Osteoblast (primary cell): ENCODE measurements at regions not wholly inside any gene's neighbourhood (a gene's known extent, or its start where the extent isn't known, plus 50 kb on each side); places are given as distances from the start of the nearest gene placed in this dataset.

Source experiments
- DNase-seq: peaks from one replicate; pipeline ENCODE4 v3.0.0; 2011; ENCODE audit warnings: low spot score, mixed read lengths; ENCODE audit not compliant: insufficient read length; ENCODE audit errors: missing footprints
- H2AFZ ChIP-seq: 2 replicates; pipeline ENCODE4 v1.6.0; 2011; ENCODE audit warnings: mild to moderate bottlenecking, low read length
- H3K27ac ChIP-seq: 2 replicates; pipeline ENCODE4 v1.5.1; 2011; ENCODE audit warnings: mild to moderate bottlenecking, low read depth, low read length, moderate library complexity
- H3K27me3 ChIP-seq: 2 replicates; pipeline ENCODE4 v1.6.0; 2012; ENCODE audit warnings: mild to moderate bottlenecking, control low read depth, inconsistent platforms, low read length, moderate library complexity; ENCODE audit not compliant: insufficient read depth
- H3K36me3 ChIP-seq: 2 replicates; pipeline ENCODE4 v1.5.1; 2011; ENCODE audit warnings: mild to moderate bottlenecking, low read length, control low read depth, moderate library complexity; ENCODE audit not compliant: insufficient read depth
- H3K4me1 ChIP-seq: 2 replicates; pipeline ENCODE4 v1.5.1; 2011; ENCODE audit warnings: mild to moderate bottlenecking, low read length, control low read depth, moderate library complexity; ENCODE audit not compliant: insufficient read depth
- H3K4me2 ChIP-seq: 2 replicates; pipeline ENCODE4 v1.6.0; 2011; ENCODE audit warnings: mild to moderate bottlenecking, low read length; ENCODE audit not compliant: insufficient read depth
- H3K4me3 ChIP-seq: fragments of 200-600 bp; sonication (generic); 3 replicates; pipeline ENCODE4 v1.5.1; 2012; ENCODE audit warnings: mild to moderate bottlenecking, low read length, inconsistent platforms; ENCODE audit not compliant: insufficient read depth
- H3K79me2 ChIP-seq: 2 replicates; pipeline ENCODE4 v1.6.0; 2012; ENCODE audit warnings: mild to moderate bottlenecking, low read length, control low read depth, inconsistent platforms; ENCODE audit not compliant: insufficient read depth
- H3K9me3 ChIP-seq: 2 replicates; pipeline ENCODE4 v1.5.1; 2011; ENCODE audit warnings: low read depth, low read length, control low read depth
- H4K20me1 ChIP-seq: 2 replicates; pipeline ENCODE4 v1.6.0; 2012; ENCODE audit warnings: mild to moderate bottlenecking, low read length, control low read depth; ENCODE audit not compliant: insufficient read depth
- TF ChIP-seq, protein P1 (sequence below): IDR thresholded peaks from 2 replicates; pipeline ENCODE4 v1.5.1; 2011; ENCODE audit warnings: mild to moderate bottlenecking, low read depth, low read length, moderate library complexity; ENCODE audit errors: extremely low read depth

DNA sequence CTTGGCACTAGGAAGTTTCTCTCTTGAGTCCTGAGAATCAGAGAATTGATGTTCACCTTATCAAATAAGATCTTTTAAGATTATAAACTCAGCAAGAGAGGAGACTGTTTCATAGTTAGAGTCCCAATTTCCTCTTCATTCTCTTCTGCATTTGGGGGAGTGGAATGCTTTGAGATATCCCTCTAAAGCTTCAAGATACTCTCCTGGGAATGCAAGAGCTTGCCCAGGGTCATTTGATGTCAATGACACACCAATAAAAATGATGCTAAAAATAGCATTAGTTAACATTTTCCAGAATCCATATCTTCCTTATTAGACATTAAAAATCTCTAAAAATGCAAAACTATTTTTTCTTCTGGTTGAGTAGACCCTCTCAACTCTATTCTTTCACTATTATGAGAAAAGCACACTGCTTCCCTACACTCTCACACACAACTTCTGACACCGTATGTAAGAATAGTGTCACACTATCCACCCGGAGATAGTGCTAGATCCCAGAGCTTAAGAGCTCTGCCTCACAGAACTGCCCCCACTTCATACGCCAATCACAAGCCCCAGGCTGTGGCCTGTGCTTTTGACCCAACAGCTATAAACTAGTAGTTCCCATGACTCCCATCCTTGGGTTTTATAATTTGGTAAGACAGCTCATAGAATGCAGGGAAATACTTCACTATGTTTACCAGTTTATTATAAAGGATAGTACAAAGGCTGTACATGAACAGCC is 399.9 kb upstream of the RUNX1 start:
- Histone ChIP-seq H2AFZ (no peak overlapping the region), H3K27ac (no peak overlapping the region), H3K4me1 (no peaks in the 10 kb centered on the region), H3K27me3 (no peaks in the 10 kb centered on the region), H3K9me3 (no peaks in the 10 kb centered on the region), H3K4me3 (no peak overlapping the region), H3K79me2 (no peaks in the 10 kb centered on the region), H3K36me3 (no peaks in the 10 kb centered on the region), H4K20me1 (no peaks in the 10 kb centered on the region), H3K4me2 (no peak overlapping the region)
- TF ChIP-seq, protein P1, sequence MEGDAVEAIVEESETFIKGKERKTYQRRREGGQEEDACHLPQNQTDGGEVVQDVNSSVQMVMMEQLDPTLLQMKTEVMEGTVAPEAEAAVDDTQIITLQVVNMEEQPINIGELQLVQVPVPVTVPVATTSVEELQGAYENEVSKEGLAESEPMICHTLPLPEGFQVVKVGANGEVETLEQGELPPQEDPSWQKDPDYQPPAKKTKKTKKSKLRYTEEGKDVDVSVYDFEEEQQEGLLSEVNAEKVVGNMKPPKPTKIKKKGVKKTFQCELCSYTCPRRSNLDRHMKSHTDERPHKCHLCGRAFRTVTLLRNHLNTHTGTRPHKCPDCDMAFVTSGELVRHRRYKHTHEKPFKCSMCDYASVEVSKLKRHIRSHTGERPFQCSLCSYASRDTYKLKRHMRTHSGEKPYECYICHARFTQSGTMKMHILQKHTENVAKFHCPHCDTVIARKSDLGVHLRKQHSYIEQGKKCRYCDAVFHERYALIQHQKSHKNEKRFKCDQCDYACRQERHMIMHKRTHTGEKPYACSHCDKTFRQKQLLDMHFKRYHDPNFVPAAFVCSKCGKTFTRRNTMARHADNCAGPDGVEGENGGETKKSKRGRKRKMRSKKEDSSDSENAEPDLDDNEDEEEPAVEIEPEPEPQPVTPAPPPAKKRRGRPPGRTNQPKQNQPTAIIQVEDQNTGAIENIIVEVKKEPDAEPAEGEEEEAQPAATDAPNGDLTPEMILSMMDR, result no peak
- DNase-seq, result peak; percentile 15

DNA sequence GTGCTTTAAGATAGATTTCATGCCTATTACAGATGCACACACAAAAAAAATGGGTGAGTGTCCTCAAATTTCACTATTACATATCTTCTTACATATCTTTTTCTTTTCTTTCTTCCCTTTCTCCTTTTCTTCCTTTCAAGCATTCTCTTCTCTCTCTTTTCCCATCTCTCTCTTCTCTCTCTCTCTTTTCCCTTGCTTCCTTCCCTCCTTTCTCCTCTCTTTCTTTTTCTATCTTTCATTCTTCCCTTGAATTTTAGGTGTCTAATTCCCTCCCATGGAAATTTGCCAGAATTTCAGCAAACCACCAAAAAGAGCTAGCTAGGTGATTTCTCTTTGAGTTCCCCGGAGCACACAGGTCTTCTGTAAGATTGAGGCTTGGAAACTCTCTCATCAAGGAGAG is 395.3 kb upstream of the RUNX1 start:
- Histone ChIP-seq H3K9me3 (no peaks in the 10 kb centered on the region), H2AFZ (no peak overlapping the region), H3K36me3 (no peaks in the 10 kb centered on the region), H3K79me2 (no peaks in the 10 kb centered on the region), H3K4me1 (no peaks in the 10 kb centered on the region), H3K27me3 (peaks cover 3% of the 10 kb centered on the region), H3K4me2 (no peak overlapping the region), H4K20me1 (no peaks in the 10 kb centered on the region), H3K27ac (no peak overlapping the region), H3K4me3 (no peak overlapping the region)
- no peak for DNase-seq
- TF ChIP-seq, protein P1, result no peak

DNA sequence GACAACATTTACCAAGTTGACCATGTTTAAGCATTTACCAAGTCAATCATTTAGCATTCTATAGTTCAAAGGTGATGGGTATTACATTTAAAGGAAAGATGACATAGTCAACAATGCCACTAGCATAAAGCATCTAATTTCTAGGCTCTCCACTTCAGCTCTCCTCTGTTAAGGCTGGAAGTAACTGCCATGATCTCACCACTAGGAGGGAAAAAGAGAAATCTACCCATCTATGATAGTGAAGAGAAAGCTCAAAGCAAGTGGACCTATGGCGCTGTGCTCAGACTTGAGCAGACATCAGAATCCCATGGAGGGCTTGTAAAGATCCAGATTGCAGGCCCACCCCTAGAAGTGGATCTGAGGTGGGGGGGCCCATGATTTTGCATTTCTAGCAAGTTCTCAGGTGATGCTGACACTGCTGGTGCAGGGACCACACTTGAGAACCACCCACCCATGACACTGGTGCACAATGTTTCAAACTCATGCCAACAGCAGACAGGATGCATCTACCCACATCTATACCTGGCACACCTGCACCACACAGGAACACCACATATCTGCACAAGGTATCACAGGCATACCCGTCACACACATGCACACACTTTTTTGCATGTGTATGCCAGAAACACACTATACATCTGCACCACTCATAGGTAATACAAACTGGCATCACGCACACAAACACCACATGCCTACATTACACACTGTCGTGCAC is 392.9 kb upstream of the RUNX1 start:
- H3K4me2 ChIP-seq, result no peak overlapping the region
- H3K36me3 ChIP-seq, result no peaks in the 10 kb centered on the region
- H4K20me1 ChIP-seq, result no peaks in the 10 kb centered on the region
- H2AFZ ChIP-seq, result no peak overlapping the region
- no peaks in the 10 kb centered on the region for H3K4me1 ChIP-seq
- H3K27me3 ChIP-seq, result peaks cover 6% of the 10 kb centered on the region
- no peak for DNase-seq
- H3K27ac ChIP-seq, result no peak overlapping the region
- TF ChIP-seq, protein P1, result peak; percentile 19
- H3K9me3 ChIP-seq, result no peaks in the 10 kb centered on the region
- H3K4me3 ChIP-seq, result no peak overlapping the region
- no peaks in the 10 kb centered on the region for H3K79me2 ChIP-seq

DNA sequence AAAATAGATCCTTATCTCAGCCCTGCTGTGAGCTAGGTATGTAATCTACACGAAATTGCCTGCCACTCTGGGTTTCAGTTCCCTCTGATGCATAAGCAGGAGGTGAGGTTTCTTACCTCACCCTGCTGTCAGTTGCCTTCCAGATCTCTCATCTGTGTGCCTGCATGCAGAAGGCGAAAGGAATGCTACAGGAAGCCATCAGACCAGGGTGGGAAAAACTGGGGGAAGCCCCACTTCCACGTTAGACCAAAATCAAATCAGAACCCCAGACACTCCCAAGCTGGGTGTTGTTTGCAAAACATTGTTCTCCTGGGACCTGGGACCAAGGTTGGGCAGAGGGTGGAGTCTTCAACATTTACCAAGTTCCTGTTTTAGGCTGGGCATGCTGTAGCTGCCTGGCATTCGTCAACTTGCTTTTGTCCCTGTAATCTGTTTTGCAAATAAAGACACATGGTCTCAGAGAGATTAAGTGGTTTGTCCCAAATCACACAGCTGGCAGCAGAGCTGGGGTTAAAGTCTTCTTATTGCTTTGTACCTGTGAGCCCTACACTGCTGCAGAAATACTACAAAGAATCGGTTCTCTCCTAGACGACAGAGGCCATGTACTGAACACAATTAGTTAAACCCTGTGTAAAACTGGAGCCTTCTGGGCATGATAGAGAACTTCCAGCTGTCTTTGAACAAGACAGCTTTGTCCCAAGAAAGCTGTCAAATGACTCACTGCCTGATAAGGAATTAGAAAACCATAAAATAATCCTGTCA is 389.7 kb upstream of the RUNX1 start:
- Histone ChIP-seq H4K20me1 (no peaks in the 10 kb centered on the region), H3K27me3 (peaks cover 6% of the 10 kb centered on the region), H3K4me2 (no peak overlapping the region), H3K36me3 (no peaks in the 10 kb centered on the region), H3K79me2 (no peaks in the 10 kb centered on the region), H3K27ac (no peak overlapping the region), H2AFZ (no peak overlapping the region), H3K4me1 (no peaks in the 10 kb centered on the region), H3K4me3 (no peak overlapping the region), H3K9me3 (no peaks in the 10 kb centered on the region)
- TF ChIP-seq, protein P1, result no peak
- no peak for DNase-seq
